Progenitor cell of endocrine pancreas (in vitro differentiated cells): ENCODE measurements at regions not wholly inside any gene's neighbourhood (a gene's known extent, or its start where the extent isn't known, plus 50 kb on each side); places are given as distances from the start of the nearest gene placed in this dataset.

ENCODE experiments used
- DNase-seq: peaks from one replicate; pipeline ENCODE4 v3.0.0; 2021; ENCODE audit warnings: low spot score; ENCODE audit not compliant: unreplicated experiment
- H3K27ac Mint-ChIP-seq: 2 replicates; pipeline ENCODE4 v1.8.0; 2021; ENCODE audit warnings: mild to moderate bottlenecking, moderate library complexity, mixed read lengths
- H3K27me3 Mint-ChIP-seq: 2 replicates; pipeline ENCODE4 v1.8.0; 2021; ENCODE audit warnings: mixed read lengths
- H3K36me3 Mint-ChIP-seq: 2 replicates; pipeline ENCODE4 v1.8.0; 2022; ENCODE audit warnings: mixed read lengths; ENCODE audit not compliant: insufficient read depth
- H3K4me1 Mint-ChIP-seq: 2 replicates; pipeline ENCODE4 v1.8.0; 2021; ENCODE audit warnings: low read depth, mixed read lengths
- H3K4me3 Mint-ChIP-seq: 2 replicates; pipeline ENCODE4 v1.8.0; 2021; ENCODE audit warnings: low read depth, mild to moderate bottlenecking, moderate library complexity, mixed read lengths
- H3K9me3 Mint-ChIP-seq: 2 replicates; pipeline ENCODE4 v1.8.0; 2021; ENCODE audit warnings: low read depth, mixed read lengths
- CTCF ChIP-seq: fragments of 200-600 bp; sonication (generic); IDR thresholded peaks from one replicate; pipeline ENCODE4 v1.5.0; 2021; ENCODE audit warnings: antibody characterized with exemption, mild to moderate bottlenecking; ENCODE audit not compliant: unreplicated experiment

- Mint-ChIP-seq H3K9me3 (peaks cover 3% of the 10 kb centered on the region), H3K4me1 (peaks cover 3% of the 10 kb centered on the region), H3K27me3 (no peaks in the 10 kb centered on the region), H3K4me3 (no peak overlapping the region), H3K27ac (no peak overlapping the region), H3K36me3 (no peaks in the 10 kb centered on the region)
- no peak for TF ChIP-seq CTCF
- DNase-seq: no peak
Observed at GRCh38 chr19:13669780-13670355, 94.5 kb upstream of the MRI1 start.

GRCh38 chr19:13668964-13669363 lies 95.4 kb upstream of the MRI1 start:
- Mint-ChIP-seq H3K4me1 (peaks cover 3% of the 10 kb centered on the region), H3K9me3 (peaks cover 3% of the 10 kb centered on the region), H3K27me3 (no peaks in the 10 kb centered on the region)

GRCh38 chr19:13666165-13666564 lies 98.2 kb upstream of the MRI1 start:
- no peaks in the 10 kb centered on the region for H3K9me3 Mint-ChIP-seq
- peaks cover 3% of the 10 kb centered on the region for H3K4me1 Mint-ChIP-seq
- H3K27ac Mint-ChIP-seq: no peak overlapping the region
- no peak for DNase-seq
- no peaks in the 10 kb centered on the region for H3K36me3 Mint-ChIP-seq
- no peak for TF ChIP-seq CTCF
- H3K4me3 Mint-ChIP-seq: no peak overlapping the region
- H3K27me3 Mint-ChIP-seq: no peaks in the 10 kb centered on the region

More at GRCh38 chr19:13668964-13669363, 95.4 kb upstream of the MRI1 start:
- Mint-ChIP-seq H3K36me3 (no peaks in the 10 kb centered on the region), H3K27ac (no peak overlapping the region), H3K4me3 (no peak overlapping the region)
- TF ChIP-seq CTCF: no peak
- DNase-seq: no peak

- H3K27me3 Mint-ChIP-seq: no peaks in the 10 kb centered on the region
- H3K4me1 Mint-ChIP-seq: peaks cover 3% of the 10 kb centered on the region
- H3K4me3 Mint-ChIP-seq: no peak overlapping the region
- H3K36me3 Mint-ChIP-seq: no peaks in the 10 kb centered on the region
- no peak for DNase-seq
- H3K9me3 Mint-ChIP-seq: no peaks in the 10 kb centered on the region
- no peak overlapping the region for H3K27ac Mint-ChIP-seq
- no peak for TF ChIP-seq CTCF
Observed at GRCh38 chr19:13665125-13665905, 99.0 kb upstream of the MRI1 start.

GRCh38 chr19:13652810-13653590 lies 111.3 kb upstream of the MRI1 start:
- H3K4me3 Mint-ChIP-seq: no peak overlapping the region
- H3K36me3 Mint-ChIP-seq: no peaks in the 10 kb centered on the region
- H3K9me3 Mint-ChIP-seq: peaks cover 9% of the 10 kb centered on the region
- DNase-seq: no peak
- no peak for TF ChIP-seq CTCF
- no peaks in the 10 kb centered on the region for H3K4me1 Mint-ChIP-seq
- no peaks in the 10 kb centered on the region for H3K27me3 Mint-ChIP-seq
- H3K27ac Mint-ChIP-seq: no peak overlapping the region
